ENCODE measurements at regions not wholly inside any gene's neighbourhood (a gene's known extent, or its start where the extent isn't known, plus 50 kb on each side); places are given as distances from the start of the nearest gene placed in this dataset. TPM values are rescaled to one million over a fixed set of nuclear protein-coding genes. Genes with fewer than 3 reads are reported as not detected.

DNA sequence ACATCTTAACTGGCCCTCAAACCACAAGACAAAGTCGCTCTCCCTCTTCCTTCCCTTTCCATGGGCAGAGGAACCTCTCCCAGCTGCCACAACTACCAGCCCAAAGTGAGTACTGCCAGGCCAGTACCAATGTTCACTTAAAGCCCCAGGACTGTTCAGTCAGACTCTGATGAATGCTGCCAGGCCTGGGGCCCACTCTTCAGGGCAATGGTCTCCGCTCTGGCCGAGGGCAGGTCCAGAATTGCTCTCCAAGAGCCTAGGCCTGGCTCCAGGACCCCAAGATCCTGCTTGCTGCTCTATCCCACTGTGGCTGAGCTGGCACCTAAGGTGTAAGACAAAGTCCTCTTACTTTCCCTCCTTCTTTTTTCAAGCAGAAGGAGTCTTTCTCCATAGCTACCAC lies 790.9 kb downstream of the KLHL13 start:
- no peak for DNase-seq (ENCODE audit: extremely low spot score in 2 of 2)
- intact Hi-C loops (cut with DNase I), result no loop called here
- Histone ChIP-seq H3K4me1 (no peaks in the 10 kb centered on the region), H3K9me3 (no peaks in the 10 kb centered on the region), H3K27ac (no peak overlapping the region), H3K36me3 (no peaks in the 10 kb centered on the region), H3K27me3 (no peaks in the 10 kb centered on the region), H3K4me3 (no peak overlapping the region)
- TF ChIP-seq POLR2A (IDR thresholded peaks at IDR 0.05), result no peak

DNA sequence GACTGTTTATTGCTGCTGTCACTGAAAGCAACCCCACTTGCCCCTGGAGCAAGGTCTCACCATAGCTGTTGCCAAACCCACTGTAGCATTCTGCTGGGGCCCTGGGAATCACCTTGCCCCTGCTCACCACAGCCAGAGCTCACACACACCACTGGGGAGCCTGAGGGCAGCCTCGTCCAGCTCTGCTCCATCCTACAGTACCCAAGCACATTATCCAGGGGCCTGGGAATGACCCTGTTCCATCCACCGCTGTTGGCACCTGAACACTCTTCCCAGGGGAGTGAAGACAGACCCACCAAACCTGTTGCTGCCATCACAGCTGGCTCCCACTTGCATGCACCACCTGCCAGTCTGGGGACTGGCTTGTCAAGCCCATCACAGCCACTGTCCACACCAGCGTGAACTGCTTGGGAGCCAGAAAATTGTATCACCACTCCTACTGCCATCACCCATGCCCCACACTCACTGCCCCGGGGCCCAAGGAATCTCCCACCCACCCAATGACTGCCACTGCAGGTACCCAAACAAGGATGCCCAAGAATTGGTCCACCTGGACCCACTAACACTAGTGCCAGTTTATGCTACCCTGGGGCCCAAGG lies 811.3 kb downstream of the KLHL13 start:
- DNase-seq (ENCODE audit: extremely low spot score in 2 of 2), result no peak
- Histone ChIP-seq H3K36me3 (no peaks in the 10 kb centered on the region), H3K27me3 (no peaks in the 10 kb centered on the region), H3K4me3 (no peak overlapping the region), H3K4me1 (no peaks in the 10 kb centered on the region), H3K27ac (no peak overlapping the region), H3K9me3 (no peaks in the 10 kb centered on the region)
- TF ChIP-seq, protein P1, sequence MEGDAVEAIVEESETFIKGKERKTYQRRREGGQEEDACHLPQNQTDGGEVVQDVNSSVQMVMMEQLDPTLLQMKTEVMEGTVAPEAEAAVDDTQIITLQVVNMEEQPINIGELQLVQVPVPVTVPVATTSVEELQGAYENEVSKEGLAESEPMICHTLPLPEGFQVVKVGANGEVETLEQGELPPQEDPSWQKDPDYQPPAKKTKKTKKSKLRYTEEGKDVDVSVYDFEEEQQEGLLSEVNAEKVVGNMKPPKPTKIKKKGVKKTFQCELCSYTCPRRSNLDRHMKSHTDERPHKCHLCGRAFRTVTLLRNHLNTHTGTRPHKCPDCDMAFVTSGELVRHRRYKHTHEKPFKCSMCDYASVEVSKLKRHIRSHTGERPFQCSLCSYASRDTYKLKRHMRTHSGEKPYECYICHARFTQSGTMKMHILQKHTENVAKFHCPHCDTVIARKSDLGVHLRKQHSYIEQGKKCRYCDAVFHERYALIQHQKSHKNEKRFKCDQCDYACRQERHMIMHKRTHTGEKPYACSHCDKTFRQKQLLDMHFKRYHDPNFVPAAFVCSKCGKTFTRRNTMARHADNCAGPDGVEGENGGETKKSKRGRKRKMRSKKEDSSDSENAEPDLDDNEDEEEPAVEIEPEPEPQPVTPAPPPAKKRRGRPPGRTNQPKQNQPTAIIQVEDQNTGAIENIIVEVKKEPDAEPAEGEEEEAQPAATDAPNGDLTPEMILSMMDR (IDR thresholded peaks at IDR 0.05), result no peak
- TF ChIP-seq POLR2AphosphoS5 (IDR thresholded peaks at IDR 0.05; ENCODE audit: insufficient read depth in 1 of 2, low read depth in 1 of 2) (no peak), POLR2A (IDR thresholded peaks at IDR 0.05) (no peak)
- intact Hi-C loops (cut with DNase I), result no loop called here

DNA sequence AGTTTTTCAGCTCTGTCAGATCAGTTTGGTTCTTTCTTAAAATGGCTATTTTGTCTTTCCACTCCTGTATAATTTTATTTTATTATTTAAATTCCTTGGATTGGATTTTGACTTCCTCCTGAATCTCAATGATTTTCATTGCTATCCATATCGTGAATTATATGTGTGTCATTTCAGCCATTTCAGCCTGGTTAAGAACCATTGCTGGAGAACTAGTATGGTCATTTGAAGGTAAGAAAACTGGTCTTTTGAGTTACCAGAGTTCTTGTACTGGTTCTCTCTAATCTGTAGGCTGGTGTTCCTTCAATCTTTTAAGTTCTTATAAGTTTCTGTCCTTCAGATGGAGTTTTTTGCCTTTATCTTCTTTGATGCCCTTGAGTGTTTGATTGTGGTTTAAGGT lies 815.5 kb downstream of the KLHL13 start:
- Histone ChIP-seq H3K27me3 (no peaks in the 10 kb centered on the region), H3K4me3 (no peak overlapping the region), H3K36me3 (no peaks in the 10 kb centered on the region), H3K4me1 (no peaks in the 10 kb centered on the region), H3K9me3 (no peaks in the 10 kb centered on the region), H3K27ac (no peak overlapping the region)
- no peak for DNase-seq (ENCODE audit: extremely low spot score in 2 of 2)
- intact Hi-C loops (cut with DNase I), result no loop called here
- TF ChIP-seq, protein P1 (IDR thresholded peaks at IDR 0.05), result no peak
- no peak for TF ChIP-seq POLR2AphosphoS5 (IDR thresholded peaks at IDR 0.05; ENCODE audit: insufficient read depth in 1 of 2, low read depth in 1 of 2)
- no peak for TF ChIP-seq POLR2A (IDR thresholded peaks at IDR 0.05)

DNA sequence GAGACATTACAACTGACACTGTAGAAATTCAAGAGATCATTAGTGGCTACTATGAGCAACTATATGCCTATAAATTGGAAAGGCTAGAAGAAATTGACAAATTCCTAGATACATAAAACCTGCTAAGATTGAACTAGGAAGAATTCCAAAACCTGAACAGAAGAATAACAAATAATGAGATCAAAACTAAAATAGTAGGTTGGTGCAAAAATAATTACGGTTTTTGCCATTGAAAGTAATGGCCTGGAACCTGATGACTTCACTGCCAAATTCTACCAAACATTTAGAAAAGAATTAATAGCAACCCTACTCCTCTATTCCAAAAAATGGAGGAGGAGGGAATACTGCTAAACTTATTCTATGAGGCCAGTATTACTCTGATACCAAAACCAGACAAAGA lies 824.9 kb downstream of the KLHL13 start:
- Histone ChIP-seq H3K27me3 (no peaks in the 10 kb centered on the region), H3K36me3 (no peaks in the 10 kb centered on the region), H3K9me3 (no peaks in the 10 kb centered on the region), H3K27ac (no peak overlapping the region), H3K4me3 (no peak overlapping the region), H3K4me1 (no peaks in the 10 kb centered on the region)
- no peak for DNase-seq (ENCODE audit: extremely low spot score in 2 of 2)
- TF ChIP-seq, protein P1 (IDR thresholded peaks at IDR 0.05), result no peak
- TF ChIP-seq POLR2A (IDR thresholded peaks at IDR 0.05), result no peak
- intact Hi-C loops (cut with DNase I), result no loop called here

DNA sequence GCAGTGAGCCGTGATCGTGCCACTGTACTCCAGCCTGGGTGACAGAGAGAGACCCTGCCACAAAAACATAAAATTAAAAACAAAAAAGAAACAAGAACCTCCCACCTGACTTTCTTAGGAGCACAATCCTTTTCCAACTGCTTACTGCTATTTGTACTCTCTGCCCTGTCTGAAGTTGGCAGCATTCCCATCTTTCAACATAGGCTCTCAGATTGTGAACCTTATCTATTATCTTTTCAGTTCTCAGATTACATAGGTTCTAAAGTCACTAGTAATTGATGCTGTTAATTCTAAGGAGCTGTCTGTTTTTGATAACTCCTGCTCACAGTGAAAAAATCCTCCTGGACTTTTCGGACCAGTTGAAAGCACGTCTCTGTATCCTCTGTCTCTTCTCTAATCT lies 812.2 kb upstream of the CT83 start:
- H3K9me3 ChIP-seq, result no peaks in the 10 kb centered on the region
- intact Hi-C loops (cut with DNase I), result no loop called here
- H3K4me1 ChIP-seq, result no peaks in the 10 kb centered on the region
- no peak for TF ChIP-seq POLR2AphosphoS5 (IDR thresholded peaks at IDR 0.05; ENCODE audit: insufficient read depth in 1 of 2, low read depth in 1 of 2)
- TF ChIP-seq, protein P1 (IDR thresholded peaks at IDR 0.05), result no peak
- no peak for TF ChIP-seq POLR2A (IDR thresholded peaks at IDR 0.05)
- H3K36me3 ChIP-seq, result no peaks in the 10 kb centered on the region
- H3K27ac ChIP-seq, result no peak overlapping the region
- no peak for DNase-seq (ENCODE audit: extremely low spot score in 2 of 2)
- no peaks in the 10 kb centered on the region for H3K27me3 ChIP-seq
- H3K4me3 ChIP-seq, result no peak overlapping the region

Small RNA genes lying in the stretch of these regions (small RNA-seq; reads per million reads assigned to genes)
- not detected for gene AC005002.2

Data from vagina (tissue), 2 donors.